Upper lobe of left lung (tissue), 4 donors: ENCODE measurements at regions not wholly inside any gene's neighbourhood (a gene's known extent, or its start where the extent isn't known, plus 50 kb on each side); places are given as distances from the start of the nearest gene placed in this dataset.

Source experiments
- EP300 ChIP-seq, 4 donors: sonication (generic); formaldehyde crosslinking; IDR thresholded peaks; one replicate each; pipeline ENCODE4 v1.5.1; 2017; ENCODE audit warnings: antibody characterized with exemption in 4 of 4, control low read depth in 2 of 4
- POLR2A ChIP-seq, 4 donors: fragments of 450-650 bp; IDR thresholded peaks; one replicate each; pipeline ENCODE4 v1.5.1; 2016 to 2017; ENCODE audit warnings: antibody characterized with exemption in 4 of 4, mild to moderate bottlenecking in 2 of 4
- POLR2AphosphoS5 ChIP-seq, 2 donors: sonication (generic); formaldehyde crosslinking; IDR thresholded peaks; one replicate each; pipeline ENCODE4 v1.5.1; 2017; ENCODE audit warnings: antibody characterized with exemption in 2 of 2
- TF ChIP-seq, protein P1 (sequence below), 6 experiments: fragments of 450-650 bp in 4 of 6; fragments of 200-600 bp in 2 of 6; sonication (generic) in 2 of 6; IDR thresholded peaks; one replicate each; pipeline ENCODE4 v1.5.1; 2016 to 2019; ENCODE audit warnings: antibody characterized with exemption in 6 of 6

DNA sequence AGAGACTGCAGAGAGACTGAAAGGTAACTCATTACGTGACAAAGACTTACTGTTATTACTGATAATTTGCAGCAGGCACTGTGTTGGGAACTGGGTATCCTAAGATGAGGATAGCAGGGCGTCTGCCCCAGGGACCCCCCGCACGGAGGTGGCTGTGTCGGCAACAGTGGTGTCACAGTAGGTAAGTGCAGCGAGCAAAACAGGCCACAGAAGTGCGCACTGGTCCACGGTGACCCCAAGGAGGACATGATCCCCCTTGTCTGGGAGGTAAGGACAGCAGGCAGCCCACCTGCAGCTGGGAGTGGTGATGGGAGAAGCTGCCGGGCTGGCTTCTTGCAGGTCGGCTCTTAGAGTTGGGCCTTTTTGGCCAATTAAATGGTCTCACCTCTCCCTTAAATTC, 82.9 kb downstream of the FAM43A start:
- TF ChIP-seq, protein P1, sequence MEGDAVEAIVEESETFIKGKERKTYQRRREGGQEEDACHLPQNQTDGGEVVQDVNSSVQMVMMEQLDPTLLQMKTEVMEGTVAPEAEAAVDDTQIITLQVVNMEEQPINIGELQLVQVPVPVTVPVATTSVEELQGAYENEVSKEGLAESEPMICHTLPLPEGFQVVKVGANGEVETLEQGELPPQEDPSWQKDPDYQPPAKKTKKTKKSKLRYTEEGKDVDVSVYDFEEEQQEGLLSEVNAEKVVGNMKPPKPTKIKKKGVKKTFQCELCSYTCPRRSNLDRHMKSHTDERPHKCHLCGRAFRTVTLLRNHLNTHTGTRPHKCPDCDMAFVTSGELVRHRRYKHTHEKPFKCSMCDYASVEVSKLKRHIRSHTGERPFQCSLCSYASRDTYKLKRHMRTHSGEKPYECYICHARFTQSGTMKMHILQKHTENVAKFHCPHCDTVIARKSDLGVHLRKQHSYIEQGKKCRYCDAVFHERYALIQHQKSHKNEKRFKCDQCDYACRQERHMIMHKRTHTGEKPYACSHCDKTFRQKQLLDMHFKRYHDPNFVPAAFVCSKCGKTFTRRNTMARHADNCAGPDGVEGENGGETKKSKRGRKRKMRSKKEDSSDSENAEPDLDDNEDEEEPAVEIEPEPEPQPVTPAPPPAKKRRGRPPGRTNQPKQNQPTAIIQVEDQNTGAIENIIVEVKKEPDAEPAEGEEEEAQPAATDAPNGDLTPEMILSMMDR (IDR thresholded peaks at IDR 0.05): no peak
- TF ChIP-seq POLR2A (IDR thresholded peaks at IDR 0.05) (no peak), EP300 (IDR thresholded peaks at IDR 0.05) (no peak), POLR2AphosphoS5 (IDR thresholded peaks at IDR 0.05) (no peak)
